Mesenchymal stem cell (in vitro differentiated cells and primary cell): ENCODE measurements at regions not wholly inside any gene's neighbourhood (a gene's known extent, or its start where the extent isn't known, plus 50 kb on each side); places are given as distances from the start of the nearest gene placed in this dataset.

Experiments used
- DNase-seq: peaks from one replicate; pipeline ENCODE4 v3.0.0-alpha.2; 2013
- H2AFZ ChIP-seq: one replicate; pipeline ENCODE4 v1.6.1; 2013; ENCODE audit warnings: low read depth, mild to moderate bottlenecking, control low read depth, inconsistent platforms, low read length, moderate library complexity
- H2AK5ac ChIP-seq: 2 replicates; pipeline ENCODE4 v1.6.1; 2013; ENCODE audit warnings: low read length, moderate library complexity, mild to moderate bottlenecking, inconsistent platforms; ENCODE audit not compliant: severe bottlenecking
- H2BK120ac ChIP-seq: one replicate; pipeline ENCODE4 v1.6.1; 2013; ENCODE audit warnings: low read depth, mild to moderate bottlenecking, inconsistent platforms, low read length, moderate library complexity
- H2BK12ac ChIP-seq, 2 experiments: one replicate each; pipeline ENCODE4 v1.6.1; 2013; ENCODE audit warnings: inconsistent platforms in 2 of 2, low read length in 2 of 2, mild to moderate bottlenecking in 2 of 2, moderate library complexity in 2 of 2, control low read depth in 1 of 2
- H2BK15ac ChIP-seq: one replicate; pipeline ENCODE4 v1.6.1; 2013; ENCODE audit warnings: mild to moderate bottlenecking, low read depth, inconsistent platforms; ENCODE audit not compliant: poor library complexity, severe bottlenecking
- H2BK5ac ChIP-seq: 2 replicates; pipeline ENCODE4 v1.6.1; 2013; ENCODE audit warnings: low read depth, mild to moderate bottlenecking, low read length, control low read depth, inconsistent platforms; ENCODE audit not compliant: poor library complexity, severe bottlenecking
- H3K14ac ChIP-seq, 2 experiments: one replicate each; pipeline ENCODE4 v1.6.1; 2013; ENCODE audit warnings: inconsistent platforms in 2 of 2, low read length in 2 of 2, control low read depth in 1 of 2, mild to moderate bottlenecking in 1 of 2, moderate library complexity in 1 of 2
- H3K18ac ChIP-seq, 2 experiments: one replicate each; pipeline ENCODE4 v1.6.1; 2013; ENCODE audit warnings: inconsistent platforms in 2 of 2, low read length in 2 of 2, control low read depth in 1 of 2, low read depth in 1 of 2, mild to moderate bottlenecking in 1 of 2
- H3K23ac ChIP-seq, 2 experiments: one replicate each; pipeline ENCODE4 v1.6.1; 2013; ENCODE audit warnings: inconsistent platforms in 2 of 2, low read length in 2 of 2, mild to moderate bottlenecking in 2 of 2, moderate library complexity in 2 of 2, control low read depth in 1 of 2
- H3K27ac ChIP-seq: 2 replicates; pipeline ENCODE4 v1.5.1; 2013; ENCODE audit warnings: mild to moderate bottlenecking, moderate library complexity, low read length, control low read depth, inconsistent platforms; ENCODE audit not compliant: poor library complexity, severe bottlenecking
- H3K27me3 ChIP-seq, 2 experiments: 2 replicates each; pipeline versions ENCODE4 v1.6.1 to v1.7.0; 2013; ENCODE audit warnings: low read length in 2 of 2, mild to moderate bottlenecking in 2 of 2, moderate library complexity in 2 of 2, control low read depth in 1 of 2, inconsistent platforms in 1 of 2; ENCODE audit not compliant: control insufficient read depth in 1 of 2, insufficient read depth in 1 of 2
- H3K36me3 ChIP-seq, 2 experiments: 2 replicates each; pipeline versions ENCODE4 v1.6.1 to v1.7.0; 2013; ENCODE audit warnings: low read length in 2 of 2, control low read depth in 1 of 2, inconsistent platforms in 1 of 2, low read depth in 1 of 2, mild to moderate bottlenecking in 1 of 2; ENCODE audit not compliant: insufficient read depth in 2 of 2, control insufficient read depth in 1 of 2
- H3K4ac ChIP-seq, 2 experiments: one replicate each; pipeline ENCODE4 v1.6.1; 2013; ENCODE audit warnings: inconsistent platforms in 2 of 2, low read length in 2 of 2, mild to moderate bottlenecking in 2 of 2, moderate library complexity in 2 of 2, control low read depth in 1 of 2, low read depth in 1 of 2
- H3K4me1 ChIP-seq: 2 replicates; pipeline ENCODE4 v1.6.1; 2013; ENCODE audit warnings: low read depth, low read length, control low read depth; ENCODE audit not compliant: control insufficient read depth, insufficient read depth
- H3K4me2 ChIP-seq: 2 replicates; pipeline ENCODE4 v1.6.1; 2013; ENCODE audit warnings: low read length, mild to moderate bottlenecking, inconsistent platforms; ENCODE audit not compliant: poor library complexity, severe bottlenecking
- H3K4me3 ChIP-seq, 2 experiments: 2 replicates each; pipeline versions ENCODE4 v1.5.1 to v1.7.0; 2013; ENCODE audit warnings: low read length in 2 of 2, mild to moderate bottlenecking in 2 of 2, control low read depth in 1 of 2, low read depth in 1 of 2; ENCODE audit not compliant: insufficient read depth in 1 of 2
- H3K79me1 ChIP-seq: replicated peaks from 2 replicates; pipeline ENCODE4 v1.6.1; 2013; ENCODE audit warnings: mild to moderate bottlenecking, control low read depth, low read length, inconsistent platforms; ENCODE audit not compliant: poor library complexity, severe bottlenecking
- H3K9ac ChIP-seq: 2 replicates; pipeline ENCODE4 v1.7.0; 2013; ENCODE audit warnings: mild to moderate bottlenecking, low read length, moderate library complexity
- H3K9me3 ChIP-seq: 2 replicates; pipeline ENCODE4 v1.7.0; 2013; ENCODE audit warnings: mild to moderate bottlenecking, low read length; ENCODE audit not compliant: control insufficient read depth
- H4K8ac ChIP-seq: one replicate; pipeline ENCODE4 v1.6.1; 2013; ENCODE audit warnings: inconsistent platforms, mild to moderate bottlenecking, low read length, moderate library complexity
- H4K91ac ChIP-seq: one replicate; pipeline ENCODE4 v1.6.1; 2013; ENCODE audit warnings: mild to moderate bottlenecking, low read length, inconsistent platforms
- WGBS: methylation state at CpG from one replicate; pipeline ENCODE4 v1.1.7; 2013; ENCODE audit warnings: mixed read lengths; 5-methylcytosine and 5-hydroxymethylcytosine counted together

DNA sequence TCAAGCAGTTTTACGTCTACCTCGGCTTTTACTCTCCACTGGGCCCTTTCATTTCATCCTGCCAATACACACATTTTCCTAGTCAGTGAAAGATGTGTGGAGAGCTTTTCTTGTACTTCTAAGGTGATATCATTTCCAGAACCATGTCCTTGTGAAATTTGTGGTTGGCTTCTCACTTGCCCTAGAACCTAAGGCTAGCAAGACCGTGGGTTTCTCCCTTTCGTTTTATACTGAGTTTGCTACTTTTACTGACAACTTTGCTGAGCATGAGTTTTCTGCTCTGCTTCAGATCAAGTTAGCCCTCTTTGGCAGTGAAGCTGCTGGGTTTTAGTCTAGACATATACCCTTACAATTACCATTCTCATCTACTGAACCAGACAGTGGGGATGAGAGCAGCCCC is 95.7 kb upstream of the FRMPD4 start:
- no peak overlapping the region for H2AFZ ChIP-seq
- H3K4ac ChIP-seq: no peak overlapping the region
- H3K4me3 ChIP-seq: no peak overlapping the region
- no peak overlapping the region for H3K4me2 ChIP-seq
- H2BK15ac ChIP-seq: no peak overlapping the region
- H3K27ac ChIP-seq: no peak overlapping the region
- H2AK5ac ChIP-seq: no peak overlapping the region
- H4K8ac ChIP-seq: no peak overlapping the region
- H3K4me1 ChIP-seq: no peaks in the 10 kb centered on the region
- H2BK5ac ChIP-seq: no peak overlapping the region
- H3K9ac ChIP-seq: no peak overlapping the region
- no peak for DNase-seq
- H3K18ac ChIP-seq: no peak overlapping the region
- H3K9me3 ChIP-seq: peaks cover 2% of the 10 kb centered on the region
- no peak overlapping the region for H3K14ac ChIP-seq
- WGBS: 100% methylated on average over 2 of the region's 4 CpGs
- no peaks in the 10 kb centered on the region for H3K27me3 ChIP-seq
- no peak overlapping the region for H2BK12ac ChIP-seq
- no peak overlapping the region for H2BK120ac ChIP-seq
- no peak overlapping the region for H4K91ac ChIP-seq
- H3K23ac ChIP-seq: no peak overlapping the region
- no peaks in the 10 kb centered on the region for H3K79me1 ChIP-seq
- no peaks in the 10 kb centered on the region for H3K36me3 ChIP-seq

DNA sequence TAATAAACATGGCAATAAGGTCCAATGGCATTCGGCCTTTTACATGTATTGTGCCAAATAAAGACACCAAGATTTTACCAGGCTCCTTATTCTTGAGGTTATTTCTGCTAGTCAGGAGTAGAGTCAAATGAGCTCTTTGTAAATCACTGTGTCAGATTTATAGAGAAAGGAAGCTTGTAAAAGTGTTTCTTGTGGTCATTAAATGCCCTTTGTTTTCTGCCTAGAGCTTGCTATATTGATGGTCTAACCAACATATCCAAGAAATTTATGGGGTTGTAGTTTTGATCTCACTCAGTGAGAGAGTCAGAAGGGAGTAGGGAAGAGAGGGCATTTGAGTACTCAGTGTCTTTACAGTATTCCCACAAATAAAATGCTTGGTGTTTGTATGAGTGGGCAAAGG is 86.2 kb upstream of the FRMPD4 start:
- Histone ChIP-seq H3K36me3 (no peaks in the 10 kb centered on the region), H3K4me2 (no peak overlapping the region), H2AK5ac (no peak overlapping the region), H2BK12ac (no peak overlapping the region), H3K9ac (no peak overlapping the region), H3K4me3 (no peak overlapping the region), H4K91ac (no peak overlapping the region), H2BK120ac (no peak overlapping the region), H3K23ac (no peak overlapping the region), H2AFZ (no peak overlapping the region), H3K18ac (no peak overlapping the region), H2BK5ac (no peak overlapping the region), H3K27ac (no peak overlapping the region), H3K9me3 (peaks cover 8% of the 10 kb centered on the region), H3K79me1 (no peaks in the 10 kb centered on the region), H3K4ac (no peak overlapping the region), H3K14ac (no peak overlapping the region), H3K4me1 (no peaks in the 10 kb centered on the region), H3K27me3 (no peaks in the 10 kb centered on the region), H4K8ac (no peak overlapping the region), H2BK15ac (no peak overlapping the region)
- WGBS: no CpG with 5 or more reads among the region's 1 CpG
- no peak for DNase-seq

GRCh38 chrX:12058087-12058486 is 80.2 kb upstream of the FRMPD4 start:
- H4K8ac ChIP-seq: no peak overlapping the region
- no peaks in the 10 kb centered on the region for H3K27me3 ChIP-seq
- H2BK15ac ChIP-seq: no peak overlapping the region
- DNase-seq: no peak
- no peak overlapping the region for H3K4ac ChIP-seq
- no peaks in the 10 kb centered on the region for H3K79me1 ChIP-seq
- no peak overlapping the region for H2AFZ ChIP-seq
- no peaks in the 10 kb centered on the region for H3K9me3 ChIP-seq
- no peak overlapping the region for H3K4me3 ChIP-seq
- no peak overlapping the region for H2BK5ac ChIP-seq
- no peak overlapping the region for H4K91ac ChIP-seq
- no peaks in the 10 kb centered on the region for H3K36me3 ChIP-seq
- no peak overlapping the region for H2AK5ac ChIP-seq
- no peak overlapping the region for H3K14ac ChIP-seq
- H3K4me1 ChIP-seq: no peaks in the 10 kb centered on the region
- no peak overlapping the region for H3K27ac ChIP-seq
- H3K18ac ChIP-seq: no peak overlapping the region
- 68% methylated on average over 2 of the region's 4 CpGs for WGBS
- H2BK12ac ChIP-seq: no peak overlapping the region
- H2BK120ac ChIP-seq: no peak overlapping the region
- no peak overlapping the region for H3K23ac ChIP-seq
- H3K9ac ChIP-seq: no peak overlapping the region
- no peak overlapping the region for H3K4me2 ChIP-seq

DNA sequence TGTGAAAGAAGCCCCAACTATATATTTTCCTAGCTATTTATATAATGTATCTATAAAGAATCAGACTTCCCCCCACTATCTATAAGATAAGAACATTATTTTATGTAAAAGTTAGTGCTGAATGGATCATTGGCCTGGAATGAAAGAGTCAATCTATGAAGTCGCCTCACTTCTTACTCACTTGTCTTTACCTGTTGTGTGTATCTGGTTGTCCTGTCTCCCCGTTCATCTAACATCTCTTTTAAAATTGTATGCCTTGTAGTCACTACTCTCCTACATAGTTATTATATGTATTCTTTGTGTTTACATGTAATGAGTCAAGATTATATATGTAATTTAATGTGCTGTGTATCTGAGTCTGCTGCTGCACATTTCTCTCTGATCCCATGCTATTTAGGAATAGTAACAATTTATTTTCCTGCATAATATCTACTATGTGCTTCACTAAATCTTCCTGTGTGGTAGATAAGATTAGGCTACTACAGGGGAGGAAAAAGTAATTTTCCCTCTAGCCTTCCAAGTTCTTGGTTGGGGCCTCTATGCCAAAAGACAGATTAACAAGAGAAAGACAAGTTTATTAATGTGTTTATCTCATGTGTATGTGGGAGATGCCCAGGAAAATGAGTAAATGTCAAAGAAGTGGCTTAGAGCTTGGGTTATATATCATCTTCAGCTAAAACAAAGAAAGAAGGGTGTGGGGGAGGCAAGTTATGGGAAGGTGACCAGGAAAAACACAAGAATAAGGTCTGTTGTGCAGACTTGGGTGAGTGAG is 77.6 kb upstream of the FRMPD4 start:
- Histone ChIP-seq H3K18ac (no peak overlapping the region), H3K4ac (no peak overlapping the region), H3K27ac (no peak overlapping the region), H3K79me1 (no peaks in the 10 kb centered on the region), H3K23ac (no peak overlapping the region), H2AK5ac (no peak overlapping the region), H3K4me1 (no peaks in the 10 kb centered on the region), H2BK5ac (no peak overlapping the region), H3K4me2 (no peak overlapping the region), H2AFZ (no peak overlapping the region), H2BK12ac (no peak overlapping the region), H3K27me3 (peaks cover 0 to 2% of the 10 kb centered on the region in 2 experiments), H3K9ac (no peak overlapping the region), H2BK15ac (no peak overlapping the region), H3K4me3 (no peak overlapping the region), H3K14ac (no peak overlapping the region), H3K9me3 (no peaks in the 10 kb centered on the region), H4K8ac (no peak overlapping the region), H4K91ac (no peak overlapping the region), H2BK120ac (no peak overlapping the region), H3K36me3 (no peaks in the 10 kb centered on the region)
- WGBS: no CpG with 5 or more reads among the region's 2 CpGs
- DNase-seq: no peak
